GM19023 (cell line): ENCODE measurements at regions not wholly inside any gene's neighbourhood (a gene's known extent, or its start where the extent isn't known, plus 50 kb on each side); places are given as distances from the start of the nearest gene placed in this dataset.

ENCODE experiments used
- ATAC-seq: cut with Tn5 transposase; IDR thresholded peaks from one replicate; pipeline ENCODE4 v1.9.1; 2021; ENCODE audit warnings: mild to moderate bottlenecking, moderate library complexity; ENCODE audit not compliant: unreplicated experiment

- no peak for ATAC-seq
Observed at GRCh38 chr2:226652983-226653765, 146.4 kb downstream of the IRS1 start.

GRCh38 chr2:226652369-226652768, 147.3 kb downstream of the IRS1 start:
- ATAC-seq: no peak

DNA sequence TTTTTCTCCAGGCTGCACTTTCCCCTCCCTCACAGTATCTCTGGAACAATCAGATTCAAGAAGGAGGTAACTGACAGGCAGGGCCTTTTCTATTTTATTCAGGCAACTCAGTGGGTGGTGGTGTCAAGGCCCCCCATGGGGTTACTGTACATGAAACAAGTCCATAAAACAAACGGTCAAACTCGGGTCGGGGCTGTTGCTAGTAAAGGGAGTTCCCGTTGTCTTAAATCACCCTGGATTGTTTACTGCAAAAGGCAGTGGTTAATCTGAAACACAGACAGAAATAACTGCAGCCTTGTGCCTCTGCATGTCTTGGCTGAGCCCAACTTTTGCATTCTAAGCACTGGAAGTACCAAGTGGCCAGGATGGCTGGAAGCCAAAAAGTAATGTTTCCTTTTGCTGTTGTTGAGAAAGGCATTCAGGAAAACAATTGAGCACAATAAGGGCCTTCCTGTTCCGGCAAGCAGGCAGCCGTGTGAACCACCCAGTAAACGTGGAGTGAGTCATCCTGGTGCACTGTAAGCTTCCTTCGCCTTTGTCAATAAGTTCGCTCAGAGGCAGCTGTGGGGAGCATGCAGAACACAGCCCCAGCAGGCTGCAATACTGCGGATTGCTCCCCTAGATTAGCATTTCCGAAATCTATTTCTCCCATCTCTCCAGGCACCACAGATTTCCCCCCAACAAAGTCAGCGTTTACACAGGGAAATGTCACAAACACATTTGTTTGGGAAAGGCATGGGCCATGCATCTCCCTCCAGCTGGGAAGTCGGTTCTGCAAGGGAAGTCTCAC, 149.6 kb downstream of the IRS1 start:
- peak; percentile 85 for ATAC-seq

DNA sequence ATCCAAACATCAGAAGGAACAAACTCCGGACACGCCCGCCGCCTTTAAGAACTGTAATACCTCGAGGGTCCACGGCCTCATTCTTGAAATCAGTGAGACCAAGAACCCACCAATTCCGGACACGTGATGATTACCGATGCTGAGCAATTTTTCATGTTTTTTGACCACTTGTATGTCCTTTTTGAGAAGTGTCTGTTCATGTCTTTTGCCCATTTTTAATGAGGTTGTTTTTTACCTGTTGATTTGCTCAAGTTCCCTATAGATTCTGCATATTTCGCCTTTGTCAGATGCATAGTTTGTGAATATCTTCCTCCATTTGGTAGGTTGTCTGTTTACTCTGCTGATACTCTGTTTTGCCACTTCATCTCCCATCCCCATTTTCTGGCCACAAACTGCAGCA, 150.4 kb downstream of the IRS1 start:
- no peak for ATAC-seq

- ATAC-seq: no peak
Observed at GRCh38 chr2:226647621-226648518, 151.8 kb downstream of the IRS1 start.

GRCh38 chr2:226644399-226644865, 155.2 kb downstream of the IRS1 start:
- no peak for ATAC-seq

- ATAC-seq: no peak
Observed at GRCh38 chr2:226643946-226644282, 155.7 kb downstream of the IRS1 start.

DNA sequence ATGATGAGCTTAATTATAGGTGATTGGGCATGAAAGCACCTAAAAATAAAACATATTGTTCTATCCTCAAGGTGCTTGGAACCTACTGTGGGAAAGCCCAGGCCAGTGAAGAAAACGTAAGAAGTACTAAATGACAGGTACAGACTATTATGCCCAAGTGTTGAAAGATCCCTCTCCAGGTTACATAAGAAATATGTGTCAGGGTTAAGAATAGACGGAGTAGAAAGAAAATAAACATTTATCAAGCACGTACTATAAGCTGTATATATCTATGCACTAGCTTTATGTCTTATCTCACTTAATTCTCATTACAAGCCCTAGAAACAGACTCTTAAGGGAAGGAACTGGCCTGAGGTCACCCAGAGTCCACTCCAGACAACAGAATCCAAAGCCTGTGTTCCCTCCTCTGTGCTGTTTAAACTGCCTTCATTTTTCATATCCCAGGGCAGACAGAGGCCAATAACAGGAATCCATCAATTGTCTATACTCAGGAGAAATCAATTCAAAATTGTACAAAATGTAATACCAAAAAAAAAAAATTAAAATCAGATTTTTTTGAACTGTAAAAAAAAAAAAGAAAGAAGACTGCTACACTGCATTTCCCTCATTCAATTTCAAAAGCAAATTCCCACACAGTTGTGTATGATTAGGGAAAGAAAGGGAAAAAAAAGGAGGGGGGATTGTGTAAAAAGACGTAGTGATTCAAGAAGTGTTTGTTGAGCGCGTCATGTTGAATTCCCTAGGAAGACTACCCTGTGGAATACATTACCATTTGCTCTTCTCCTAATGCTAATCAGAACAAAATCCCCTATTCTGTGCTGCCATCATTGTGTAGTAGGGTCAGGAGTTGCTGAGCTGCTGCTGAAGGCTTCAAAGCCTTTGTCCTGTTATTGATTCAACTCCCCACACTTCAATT, 156.3 kb downstream of the IRS1 start:
- no peak for ATAC-seq

DNA sequence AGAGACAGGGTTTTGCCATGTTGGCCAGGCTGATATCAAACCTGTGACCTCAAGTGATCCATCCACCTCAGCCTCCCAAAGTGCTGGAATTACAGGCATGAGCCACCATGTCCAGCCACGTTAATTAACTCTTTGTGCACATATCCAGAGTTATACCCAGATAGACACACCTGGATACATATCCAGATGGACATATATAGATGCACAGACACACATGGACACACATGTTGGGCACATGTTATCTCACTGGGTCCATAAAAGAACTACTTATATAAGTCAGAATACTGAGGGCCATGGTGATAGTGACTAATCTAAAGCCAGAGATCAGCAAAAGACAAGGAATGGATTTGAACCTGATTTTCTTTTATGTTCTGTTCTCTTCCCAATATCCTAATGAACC, 158.6 kb downstream of the IRS1 start:
- ATAC-seq: no peak

DNA sequence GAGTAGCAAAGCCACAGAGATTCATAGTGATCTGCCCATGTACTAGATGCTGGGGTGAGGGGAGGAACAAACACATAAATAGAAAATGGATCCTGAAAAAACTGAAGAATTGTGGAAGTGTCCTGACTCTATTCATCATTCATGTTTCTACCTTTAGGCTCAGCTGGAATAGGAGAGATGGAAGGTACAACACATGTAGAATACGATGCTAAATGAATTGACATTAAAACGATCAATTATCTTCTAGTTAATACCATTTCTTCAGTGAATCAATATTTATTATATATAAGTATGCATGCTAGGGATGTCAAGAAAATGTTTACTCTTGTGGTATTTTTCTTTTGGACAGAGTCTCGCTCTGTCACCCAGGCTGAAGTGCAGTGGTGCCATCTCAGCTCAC, 159.1 kb downstream of the IRS1 start:
- no peak for ATAC-seq

GRCh38 chr2:226639550-226639949, 160.1 kb downstream of the IRS1 start:
- no peak for ATAC-seq

- no peak for ATAC-seq
Observed at GRCh38 chr2:226638576-226638975, 161.0 kb downstream of the IRS1 start.

GRCh38 chr2:226637383-226637782, 162.2 kb downstream of the IRS1 start:
- ATAC-seq: no peak

DNA sequence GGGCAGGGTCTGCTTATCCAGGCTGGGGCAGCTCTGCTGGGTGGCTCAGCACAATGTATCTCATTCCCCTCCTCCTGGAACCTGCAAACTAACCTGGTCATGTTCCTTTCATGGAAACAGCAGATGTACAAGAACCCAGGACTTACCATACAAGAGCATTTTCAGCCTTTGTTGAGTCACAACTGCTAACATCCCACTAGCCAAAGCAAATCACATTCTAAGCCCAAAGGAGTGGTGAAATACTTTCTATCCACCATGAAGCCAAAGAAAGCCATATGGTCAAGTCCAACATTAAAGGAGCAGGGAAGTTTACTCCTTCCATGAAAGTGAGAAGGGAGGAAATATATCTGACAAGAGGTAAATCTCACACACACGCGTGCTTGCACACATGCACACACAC, 163.0 kb downstream of the IRS1 start:
- no peak for ATAC-seq

GRCh38 chr2:226634943-226635604, 164.5 kb downstream of the IRS1 start:
- no peak for ATAC-seq

DNA sequence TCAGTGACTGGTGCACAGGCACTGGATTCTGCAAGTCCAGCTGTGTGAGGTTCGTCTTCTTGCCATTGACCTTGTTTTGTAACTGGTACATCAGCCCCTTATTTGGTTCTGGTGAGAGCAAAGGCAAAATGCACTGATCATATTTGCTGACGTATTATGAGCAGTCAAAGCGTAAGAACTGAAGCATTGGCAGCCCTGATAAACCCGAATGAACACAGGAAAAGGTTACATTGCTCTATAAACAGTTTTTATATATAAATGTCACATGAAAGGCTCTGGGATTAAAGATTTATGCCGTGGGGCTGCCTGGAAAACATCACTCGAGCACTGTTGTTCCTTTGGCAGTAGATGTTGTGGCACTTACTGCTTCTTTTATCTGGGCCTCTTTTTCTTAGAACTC, 167.9 kb downstream of the IRS1 start:
- no peak for ATAC-seq

- ATAC-seq: no peak
Observed at GRCh38 chr2:226631187-226631586, 168.4 kb downstream of the IRS1 start.

DNA sequence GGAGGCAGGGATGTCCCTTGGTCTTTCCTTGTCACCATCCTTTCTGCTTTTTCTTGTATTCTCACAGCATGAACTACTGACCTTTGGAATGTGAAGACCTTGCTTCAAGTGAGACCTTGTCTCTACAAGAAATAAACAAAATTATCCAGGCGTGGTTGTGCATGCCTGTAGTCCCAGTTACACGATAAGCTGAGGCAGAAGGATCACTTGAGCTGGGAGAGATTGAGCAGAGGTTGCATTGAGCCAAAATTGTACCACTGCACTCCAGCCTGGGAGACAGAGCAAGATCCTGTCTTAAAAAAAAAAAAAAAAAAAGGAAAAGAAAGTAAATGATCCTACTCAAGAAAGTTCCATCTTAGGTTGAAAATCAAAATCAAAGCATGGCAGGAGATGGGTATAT, 173.7 kb downstream of the IRS1 start:
- no peak for ATAC-seq

DNA sequence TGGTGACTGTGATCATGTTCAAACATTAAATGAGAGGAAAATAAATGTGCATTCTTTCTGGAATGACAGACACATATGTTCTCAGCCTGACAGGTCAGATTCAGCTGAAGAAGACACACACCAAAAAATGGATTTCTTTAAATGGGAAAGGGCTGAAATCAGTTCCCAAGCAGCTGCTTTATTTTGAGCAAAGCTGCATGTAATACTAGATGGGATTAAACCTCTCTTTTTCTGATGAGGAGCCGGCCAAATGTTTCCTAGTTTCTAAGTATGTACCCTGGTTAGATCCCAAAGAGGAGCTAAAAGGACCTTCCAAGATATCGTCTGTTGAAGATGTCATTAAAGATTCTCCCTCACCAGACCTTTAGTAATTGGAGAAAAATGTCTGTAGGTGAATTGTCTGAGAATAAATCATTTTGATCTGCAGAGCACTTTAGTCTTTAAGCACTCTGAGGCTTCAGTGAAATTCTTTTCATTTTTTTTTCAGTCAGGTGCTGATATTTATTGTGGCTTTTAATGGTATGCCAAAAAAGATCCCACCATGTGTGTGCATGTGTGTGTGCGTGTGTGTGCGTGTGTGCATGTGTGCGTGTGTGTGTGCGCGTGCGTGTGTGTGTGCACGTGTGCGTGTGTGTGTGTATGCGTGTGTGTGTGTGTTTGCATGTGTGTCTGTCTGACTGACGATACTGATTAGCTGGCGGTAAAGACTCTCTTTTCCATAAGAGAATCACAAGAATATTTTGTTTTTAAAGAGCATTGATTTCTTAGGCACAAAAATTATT, 175.8 kb downstream of the IRS1 start:
- no peak for ATAC-seq
